Left lung (tissue), 4 donors: ENCODE measurements at regions not wholly inside any gene's neighbourhood (a gene's known extent, or its start where the extent isn't known, plus 50 kb on each side); places are given as distances from the start of the nearest gene placed in this dataset.

ENCODE experiments used
- ATAC-seq: fragments of 200-7000 bp; cut with Tn5 transposase; one replicate; pipeline ENCODE4 v1.9.1; 2020; ENCODE audit warnings: moderate library complexity
- DNase-seq, 4 donors: peaks; one replicate each; pipeline ENCODE4 v3.0.0-alpha.2; 2013 to 2020
- H3K27ac ChIP-seq, 2 donors: fragments of 200-600 bp; sonication (generic) in 1 of 2; one replicate each; pipeline versions ENCODE4 v1.5.0 to v1.8.0; 2020 to 2021
- H3K27me3 ChIP-seq, 2 donors: fragments of 200-600 bp; sonication (generic) in 1 of 2; one replicate each; pipeline versions ENCODE4 v1.5.0 to v1.8.0; 2020 to 2021
- H3K36me3 ChIP-seq, 2 donors: fragments of 200-600 bp; sonication (generic) in 1 of 2; one replicate each; pipeline versions ENCODE4 v1.5.0 to v1.8.0; 2020 to 2021
- H3K4me1 ChIP-seq, 2 donors: fragments of 200-600 bp; one replicate each; pipeline ENCODE4 v1.8.0; 2021
- H3K4me3 ChIP-seq, 2 donors: fragments of 200-600 bp; sonication (generic) in 1 of 2; one replicate each; pipeline versions ENCODE4 v1.5.0 to v1.8.0; 2020 to 2021; ENCODE audit warnings: mild to moderate bottlenecking in 1 of 2
- H3K9me3 ChIP-seq, 2 donors: fragments of 200-600 bp; sonication (generic) in 1 of 2; one replicate each; pipeline versions ENCODE4 v1.5.0 to v1.8.0; 2020 to 2021
- CTCF ChIP-seq, 2 donors: fragments of 200-600 bp; sonication (generic) in 1 of 2; IDR thresholded peaks; one replicate each; pipeline versions ENCODE4 v1.5.0 to v1.8.0; 2021; ENCODE audit warnings: antibody characterized with exemption in 2 of 2
- intact Hi-C, 2 donors: fragments of 100-400 bp; cut with DNase I; formaldehyde crosslinking; loops; one replicate each; pipeline versions ENCODE4 v1.11.2 to v1.14.2; 2022
- donor health status: DM: no; HTN: yes; CAD: no.
- donor health status: DM: no; HTN: no; CAD: no.

- Histone ChIP-seq H3K4me3 (no peak overlapping the region), H3K27ac (peak overlapping the region in 1 of 2 donors; percentile 37), H3K9me3 (no peaks in the 10 kb centered on the region), H3K36me3 (no peaks in the 10 kb centered on the region), H3K4me1 (no peaks in the 10 kb centered on the region), H3K27me3 (no peaks in the 10 kb centered on the region)
- TF ChIP-seq CTCF (IDR thresholded peaks at IDR 0.05), result no peak
- peak; percentile 58 for ATAC-seq
- DNase-seq, result no peak
- intact Hi-C loops, result no loop called here
These were observed 134.7 kb downstream of the KLF5 start for GRCh38 chr13:73193554-73193953.

DNA sequence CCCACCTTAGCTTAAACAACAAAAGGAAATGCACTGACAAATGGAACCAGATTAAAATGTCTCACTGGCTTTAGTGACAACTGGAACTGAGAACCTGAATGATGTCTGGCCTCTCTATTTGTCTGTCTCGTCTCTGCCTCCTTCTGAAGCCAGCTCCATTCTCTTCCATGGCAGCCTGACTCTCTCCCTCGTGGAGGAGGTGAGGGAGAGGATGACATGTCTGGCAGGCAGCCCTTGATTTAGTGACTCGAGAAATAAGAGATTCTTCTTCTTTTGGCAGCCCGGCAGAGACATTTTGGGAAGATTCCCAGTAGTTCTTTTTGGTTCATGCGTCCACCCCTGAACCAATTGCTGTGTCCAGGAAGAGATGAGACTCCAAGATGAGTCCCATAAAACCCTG is 131.7 kb downstream of the KLF5 start:
- intact Hi-C loops, result no loop called here
- Histone ChIP-seq H3K36me3 (no peaks in the 10 kb centered on the region), H3K9me3 (no peaks in the 10 kb centered on the region), H3K27ac (no peak overlapping the region), H3K4me1 (no peaks in the 10 kb centered on the region), H3K4me3 (no peak overlapping the region), H3K27me3 (no peaks in the 10 kb centered on the region)
- DNase-seq (no peak), ATAC-seq (no peak)
- no peak for TF ChIP-seq CTCF (IDR thresholded peaks at IDR 0.05)

DNA sequence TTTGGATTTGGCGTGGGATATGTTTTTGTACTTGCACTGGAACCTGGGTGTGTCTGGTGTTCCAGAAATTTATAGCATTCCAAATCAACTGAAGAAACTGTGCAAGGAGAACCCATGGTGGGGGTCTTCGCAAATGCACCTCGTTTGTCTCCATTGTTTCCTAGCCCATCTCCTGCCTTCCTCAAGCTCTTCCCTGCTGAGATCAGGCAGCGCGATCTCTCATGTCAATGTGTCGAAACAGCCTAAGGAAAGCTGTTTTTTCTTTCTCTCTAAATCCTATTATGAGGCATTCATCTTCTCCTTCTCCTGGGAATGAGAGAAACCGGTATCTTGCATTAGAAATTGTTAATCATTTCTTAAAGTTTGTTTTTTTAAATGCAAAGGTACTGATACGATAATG is 131.0 kb downstream of the KLF5 start:
- no peaks in the 10 kb centered on the region for H3K9me3 ChIP-seq
- ATAC-seq (no peak), DNase-seq (no peak)
- no peaks in the 10 kb centered on the region for H3K36me3 ChIP-seq
- intact Hi-C loops, result no loop called here
- H3K4me3 ChIP-seq, result no peak overlapping the region
- H3K27ac ChIP-seq, result no peak overlapping the region
- no peaks in the 10 kb centered on the region for H3K4me1 ChIP-seq
- TF ChIP-seq CTCF (IDR thresholded peaks at IDR 0.05), result no peak
- H3K27me3 ChIP-seq, result no peaks in the 10 kb centered on the region

DNA sequence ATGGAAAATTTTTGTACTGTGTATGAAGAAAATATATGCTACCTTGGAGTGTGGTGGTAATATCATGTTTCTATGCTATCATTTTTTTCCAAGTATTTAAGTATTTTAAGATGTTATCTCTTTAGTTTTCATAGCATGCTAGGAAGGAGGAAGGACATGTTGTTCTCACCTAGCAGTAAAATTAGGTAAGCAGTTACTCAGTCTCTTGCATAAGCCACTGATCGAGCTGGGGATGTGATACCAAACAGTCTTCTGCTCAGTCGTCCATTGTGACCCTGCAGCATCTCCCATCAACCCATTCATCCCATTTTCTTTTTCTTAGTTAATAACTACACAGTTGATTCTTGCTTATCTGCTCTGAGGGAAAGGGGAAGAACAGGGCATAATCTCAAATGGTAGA is 130.6 kb downstream of the KLF5 start:
- Histone ChIP-seq H3K36me3 (no peaks in the 10 kb centered on the region), H3K27me3 (no peaks in the 10 kb centered on the region), H3K9me3 (no peaks in the 10 kb centered on the region), H3K4me3 (no peak overlapping the region), H3K27ac (no peak overlapping the region), H3K4me1 (no peaks in the 10 kb centered on the region)
- intact Hi-C loops, result no loop called here
- no peak for DNase-seq
- TF ChIP-seq CTCF (IDR thresholded peaks at IDR 0.05), result no peak
- no peak for ATAC-seq

DNA sequence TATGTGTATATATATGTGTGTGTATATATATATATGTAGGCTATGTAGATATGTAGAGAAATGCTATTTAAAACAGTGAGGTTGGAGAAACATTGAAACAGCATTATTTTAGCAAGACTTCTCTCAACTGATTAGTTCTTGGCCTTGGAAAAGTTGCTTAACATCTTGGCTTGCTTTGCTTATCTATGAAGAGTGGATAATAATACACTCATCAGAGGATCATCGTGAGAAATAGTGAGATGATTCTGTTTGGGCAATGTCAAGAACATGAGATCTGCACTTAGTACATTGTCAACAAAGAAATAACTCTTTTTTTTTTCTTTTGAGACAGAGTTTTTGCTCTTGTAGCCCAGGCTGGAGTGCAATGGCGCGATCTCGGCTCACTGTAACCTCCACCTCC is 128.3 kb downstream of the KLF5 start:
- no peak for TF ChIP-seq CTCF (IDR thresholded peaks at IDR 0.05)
- ATAC-seq, result no peak
- Histone ChIP-seq H3K9me3 (no peaks in the 10 kb centered on the region), H3K27me3 (no peaks in the 10 kb centered on the region), H3K27ac (no peak overlapping the region), H3K36me3 (no peaks in the 10 kb centered on the region), H3K4me3 (no peak overlapping the region), H3K4me1 (no peaks in the 10 kb centered on the region)
- no peak for DNase-seq
- intact Hi-C loops, result no loop called here
